SK-N-SH (cell line): ENCODE measurements at regions not wholly inside any gene's neighbourhood (a gene's known extent, or its start where the extent isn't known, plus 50 kb on each side); places are given as distances from the start of the nearest gene placed in this dataset.

Source experiments
- CTCF ChIA-PET: fragments of 300-600, 350-600 bp; formaldehyde crosslinking; extraction: SDS; loops from one replicate; lab custom pipeline; 2021; lab: Yijun Ruan, JAX
- POLR2A ChIA-PET: fragments of 350-600 bp; sonication (Branson Sonifier 250); formaldehyde crosslinking; extraction: SDS; loops from one replicate; lab custom pipeline; 2020; ENCODE audit warnings: antibody characterized with exemption, inconsistent platforms; lab: Yijun Ruan, JAX
- DNase-seq: peaks from one replicate; pipeline ENCODE4 v3.0.0; 2012
- H2AFZ ChIP-seq: fragments of 200-600 bp; sonication (generic); 2 replicates; pipeline ENCODE4 v1.8.1; 2016; ENCODE audit warnings: antibody characterized with exemption, mild to moderate bottlenecking, low read depth
- H3F3A ChIP-seq: fragments of 200-600 bp; sonication (generic); replicated peaks from 2 replicates; pipeline ENCODE3; 2016; ENCODE audit warnings: antibody characterized with exemption, mild to moderate bottlenecking; ENCODE audit not compliant: insufficient read depth
- H3K27ac ChIP-seq, 2 experiments: fragments of 200-500 bp in 1 of 2; fragments of 200-600 bp in 1 of 2; sonication (Bioruptor generic) in 1 of 2; sonication (generic), shearing (Covaris generic) in 1 of 2; 2 replicates each; pipeline versions ENCODE4 v1.5.1 to v1.6.1; 2014 to 2016; ENCODE audit warnings: low read depth in 2 of 2, inconsistent platforms in 1 of 2, low read length in 1 of 2, mild to moderate bottlenecking in 1 of 2, mixed read lengths in 1 of 2
- H3K27me3 ChIP-seq: fragments of 200-600 bp; sonication (generic), shearing (Covaris generic); 2 replicates; pipeline ENCODE4 v1.6.1; 2016; ENCODE audit warnings: mixed run types; ENCODE audit not compliant: insufficient read depth
- H3K36me3 ChIP-seq, 2 experiments: fragments of 200-500 bp in 1 of 2; fragments of 200-600 bp in 1 of 2; sonication (Bioruptor generic) in 1 of 2; sonication (generic) in 1 of 2; replicated peaks in 1 of 2; 2 replicates each; pipeline versions ENCODE3 to v1.5.1; 2014 to 2016; ENCODE audit warnings: low read length in 1 of 2, mild to moderate bottlenecking in 1 of 2; ENCODE audit not compliant: insufficient read depth in 2 of 2, control insufficient read depth in 1 of 2
- H3K4me1 ChIP-seq, 2 experiments: fragments of 200-500 bp in 1 of 2; fragments of 200-600 bp in 1 of 2; sonication (Bioruptor generic) in 1 of 2; sonication (generic), shearing (Covaris generic) in 1 of 2; 2 replicates each; pipeline versions ENCODE4 v1.5.1 to v1.6.1; 2014 to 2016; ENCODE audit warnings: low read depth in 1 of 2, low read length in 1 of 2, mixed run types in 1 of 2; ENCODE audit not compliant: insufficient read depth in 2 of 2, control insufficient read depth in 1 of 2
- H3K4me2 ChIP-seq: fragments of 200-600 bp; sonication (generic), shearing (Covaris generic); 2 replicates; pipeline ENCODE4 v1.6.1; 2017; ENCODE audit warnings: mixed run types
- H3K4me3 ChIP-seq, 2 experiments: fragments of 200-500 bp in 1 of 2; fragments of 200-600 bp in 1 of 2; sonication (Bioruptor generic) in 1 of 2; sonication (generic), shearing (Covaris generic) in 1 of 2; 2 replicates each; pipeline versions ENCODE4 v1.5.1 to v1.8.1; 2014 to 2016; ENCODE audit warnings: low read depth in 2 of 2, inconsistent platforms in 1 of 2, low read length in 1 of 2, mild to moderate bottlenecking in 1 of 2, mixed read lengths in 1 of 2, moderate library complexity in 1 of 2
- H3K79me2 ChIP-seq: fragments of 200-600 bp; sonication (generic); 2 replicates; pipeline ENCODE4 v1.8.1; 2017; ENCODE audit warnings: mild to moderate bottlenecking; ENCODE audit not compliant: insufficient read depth
- H3K9ac ChIP-seq: fragments of 200-600 bp; sonication (generic); 2 replicates; pipeline ENCODE4 v1.6.1; 2017; ENCODE audit warnings: mixed run types
- H3K9me2 ChIP-seq: fragments of 200-600 bp; sonication (generic); 2 replicates; pipeline ENCODE4 v1.6.1; 2017; ENCODE audit warnings: mixed run types
- H3K9me3 ChIP-seq: fragments of 200-600 bp; sonication (generic); 2 replicates; pipeline ENCODE4 v1.6.1; 2017; ENCODE audit warnings: mixed run types, mild to moderate bottlenecking, moderate library complexity
- H4K20me1 ChIP-seq: fragments of 200-600 bp; sonication (generic); 2 replicates; pipeline ENCODE4 v1.6.1; 2017; ENCODE audit warnings: mild to moderate bottlenecking, mixed run types; ENCODE audit not compliant: insufficient read depth
- GABPA ChIP-seq: IDR thresholded peaks from 2 replicates; pipeline ENCODE4 v1.4.0; 2012; ENCODE audit warnings: low read depth, mild to moderate bottlenecking
- RCOR1 ChIP-seq: fragments of 150-350 bp; IDR thresholded peaks from 2 replicates; pipeline ENCODE4 v1.6.1; 2017; ENCODE audit warnings: antibody characterized with exemption, low read length
- RXRA ChIP-seq: IDR thresholded peaks from 2 replicates; pipeline ENCODE4 v1.4.0; 2012; ENCODE audit warnings: low read depth, mild to moderate bottlenecking, borderline replicate concordance
- SIN3A ChIP-seq: IDR thresholded peaks from 2 replicates; pipeline ENCODE4 v1.6.1; 2012; ENCODE audit warnings: low read depth, mild to moderate bottlenecking, low read length, moderate library complexity, borderline replicate concordance
- WGBS: methylation state at CpG from one replicate; pipeline ENCODE4 v1.1.6; 2017; ENCODE audit warnings: low lambda C conversion rate; 5-methylcytosine and 5-hydroxymethylcytosine counted together
- TF ChIP-seq, protein P1 (sequence below): IDR thresholded peaks from 2 replicates; pipeline ENCODE4 v1.4.0; 2012; ENCODE audit warnings: low read depth, borderline replicate concordance
- TF ChIP-seq, protein P2 (sequence below): IDR thresholded peaks from 2 replicates; pipeline ENCODE4; 2012
- TF ChIP-seq, protein P3 (sequence below): IDR thresholded peaks from 2 replicates; pipeline ENCODE4 v1.6.1; 2012; ENCODE audit warnings: mild to moderate bottlenecking, low read depth, low read length, moderate library complexity

DNA sequence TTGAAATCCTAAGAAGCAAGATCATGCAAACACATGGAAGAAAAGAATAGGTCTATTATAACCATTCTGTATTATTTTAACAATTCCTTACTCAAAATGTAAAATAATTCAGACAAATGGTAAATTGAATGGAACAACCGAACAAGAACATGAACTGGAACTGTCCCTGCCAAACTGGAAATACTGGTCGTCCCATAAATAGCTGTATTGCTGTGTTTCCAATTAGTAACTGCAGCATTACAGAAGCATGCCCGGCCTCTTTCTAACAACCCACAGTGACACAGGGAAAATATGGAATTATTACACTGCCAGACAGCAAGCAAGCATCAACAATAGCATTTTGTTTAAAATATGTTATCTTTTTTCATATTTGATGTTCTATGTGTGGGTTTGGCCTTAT, 1138.5 kb upstream of the PHF14 start:
- WGBS, result 18% methylated on average over 3 of the region's 3 CpGs
- CTCF ChIA-PET, result interaction anchor here (0.7 kb wide), 1 partner anchor 38 kb away, joined by 4 read pairs; no protein-coding TSS in a partner anchor
- Histone ChIP-seq H3K9ac (no peak overlapping the region), H3K36me3 (no peaks in the 10 kb centered on the region), H3K9me2 (0 out of 2 replicates have a peak, but pooled peaks cover 4% of the 10 kb centered on the region), H3F3A (no peaks in the 10 kb centered on the region), H3K4me1 (no peaks in the 10 kb centered on the region), H3K4me3 (no peak overlapping the region), H3K4me2 (no peak overlapping the region), H4K20me1 (no peaks in the 10 kb centered on the region), H3K27me3 (no peaks in the 10 kb centered on the region), H3K27ac (no peak overlapping the region), H3K9me3 (peaks cover 10% of the 10 kb centered on the region; the same call in 1 of the 2 replicates), H3K79me2 (no peaks in the 10 kb centered on the region), H2AFZ (no peak overlapping the region)
- DNase-seq, result no peak
- POLR2A ChIA-PET, result no interaction called here
- TF ChIP-seq, protein P1, sequence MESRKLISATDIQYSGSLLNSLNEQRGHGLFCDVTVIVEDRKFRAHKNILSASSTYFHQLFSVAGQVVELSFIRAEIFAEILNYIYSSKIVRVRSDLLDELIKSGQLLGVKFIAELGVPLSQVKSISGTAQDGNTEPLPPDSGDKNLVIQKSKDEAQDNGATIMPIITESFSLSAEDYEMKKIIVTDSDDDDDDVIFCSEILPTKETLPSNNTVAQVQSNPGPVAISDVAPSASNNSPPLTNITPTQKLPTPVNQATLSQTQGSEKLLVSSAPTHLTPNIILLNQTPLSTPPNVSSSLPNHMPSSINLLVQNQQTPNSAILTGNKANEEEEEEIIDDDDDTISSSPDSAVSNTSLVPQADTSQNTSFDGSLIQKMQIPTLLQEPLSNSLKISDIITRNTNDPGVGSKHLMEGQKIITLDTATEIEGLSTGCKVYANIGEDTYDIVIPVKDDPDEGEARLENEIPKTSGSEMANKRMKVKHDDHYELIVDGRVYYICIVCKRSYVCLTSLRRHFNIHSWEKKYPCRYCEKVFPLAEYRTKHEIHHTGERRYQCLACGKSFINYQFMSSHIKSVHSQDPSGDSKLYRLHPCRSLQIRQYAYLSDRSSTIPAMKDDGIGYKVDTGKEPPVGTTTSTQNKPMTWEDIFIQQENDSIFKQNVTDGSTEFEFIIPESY, result no peak
- no peak for TF ChIP-seq RXRA
- TF ChIP-seq GABPA, result no peak

DNA sequence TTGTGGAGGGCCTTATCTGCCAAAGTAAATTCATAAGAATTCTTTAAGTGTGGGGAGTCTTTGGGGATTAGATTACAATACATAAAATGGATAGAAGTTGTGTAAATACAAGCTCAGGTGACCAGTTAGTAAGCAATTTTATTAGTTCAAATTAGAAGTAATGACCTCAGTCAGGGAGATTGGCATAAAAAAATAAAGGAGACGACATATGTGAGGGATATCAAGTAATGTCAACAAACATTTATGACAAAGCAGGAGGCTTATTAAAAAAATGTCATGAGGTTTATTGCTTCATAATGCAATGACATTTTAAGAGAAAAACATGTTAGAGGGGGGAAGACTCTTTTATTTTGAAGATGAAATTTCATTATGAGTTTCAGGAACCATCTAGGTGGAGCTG, 1137.0 kb upstream of the PHF14 start:
- Histone ChIP-seq H4K20me1 (no peaks in the 10 kb centered on the region), H3K36me3 (no peaks in the 10 kb centered on the region), H3K9me3 (peaks cover 10% of the 10 kb centered on the region; the same call in 1 of the 2 replicates), H3K79me2 (no peaks in the 10 kb centered on the region), H3K27me3 (no peaks in the 10 kb centered on the region), H3K4me3 (no peak overlapping the region), H3K9me2 (0 out of 2 replicates have a peak, but pooled peaks cover 4% of the 10 kb centered on the region), H3F3A (no peaks in the 10 kb centered on the region), H3K9ac (no peak overlapping the region), H3K4me2 (no peak overlapping the region), H2AFZ (no peak overlapping the region), H3K27ac (no peak overlapping the region), H3K4me1 (no peaks in the 10 kb centered on the region)
- ChIA-PET CTCF (interaction anchor here (0.6 kb wide), 1 partner anchor 16 kb away, joined by 3 read pairs; no protein-coding TSS in a partner anchor), POLR2A (no interaction called here)
- TF ChIP-seq, protein P2, sequence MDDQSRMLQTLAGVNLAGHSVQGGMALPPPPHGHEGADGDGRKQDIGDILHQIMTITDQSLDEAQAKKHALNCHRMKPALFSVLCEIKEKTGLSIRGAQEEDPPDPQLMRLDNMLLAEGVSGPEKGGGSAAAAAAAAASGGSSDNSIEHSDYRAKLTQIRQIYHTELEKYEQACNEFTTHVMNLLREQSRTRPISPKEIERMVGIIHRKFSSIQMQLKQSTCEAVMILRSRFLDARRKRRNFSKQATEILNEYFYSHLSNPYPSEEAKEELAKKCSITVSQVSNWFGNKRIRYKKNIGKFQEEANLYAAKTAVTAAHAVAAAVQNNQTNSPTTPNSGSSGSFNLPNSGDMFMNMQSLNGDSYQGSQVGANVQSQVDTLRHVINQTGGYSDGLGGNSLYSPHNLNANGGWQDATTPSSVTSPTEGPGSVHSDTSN, result no peak
- TF ChIP-seq, protein P3, sequence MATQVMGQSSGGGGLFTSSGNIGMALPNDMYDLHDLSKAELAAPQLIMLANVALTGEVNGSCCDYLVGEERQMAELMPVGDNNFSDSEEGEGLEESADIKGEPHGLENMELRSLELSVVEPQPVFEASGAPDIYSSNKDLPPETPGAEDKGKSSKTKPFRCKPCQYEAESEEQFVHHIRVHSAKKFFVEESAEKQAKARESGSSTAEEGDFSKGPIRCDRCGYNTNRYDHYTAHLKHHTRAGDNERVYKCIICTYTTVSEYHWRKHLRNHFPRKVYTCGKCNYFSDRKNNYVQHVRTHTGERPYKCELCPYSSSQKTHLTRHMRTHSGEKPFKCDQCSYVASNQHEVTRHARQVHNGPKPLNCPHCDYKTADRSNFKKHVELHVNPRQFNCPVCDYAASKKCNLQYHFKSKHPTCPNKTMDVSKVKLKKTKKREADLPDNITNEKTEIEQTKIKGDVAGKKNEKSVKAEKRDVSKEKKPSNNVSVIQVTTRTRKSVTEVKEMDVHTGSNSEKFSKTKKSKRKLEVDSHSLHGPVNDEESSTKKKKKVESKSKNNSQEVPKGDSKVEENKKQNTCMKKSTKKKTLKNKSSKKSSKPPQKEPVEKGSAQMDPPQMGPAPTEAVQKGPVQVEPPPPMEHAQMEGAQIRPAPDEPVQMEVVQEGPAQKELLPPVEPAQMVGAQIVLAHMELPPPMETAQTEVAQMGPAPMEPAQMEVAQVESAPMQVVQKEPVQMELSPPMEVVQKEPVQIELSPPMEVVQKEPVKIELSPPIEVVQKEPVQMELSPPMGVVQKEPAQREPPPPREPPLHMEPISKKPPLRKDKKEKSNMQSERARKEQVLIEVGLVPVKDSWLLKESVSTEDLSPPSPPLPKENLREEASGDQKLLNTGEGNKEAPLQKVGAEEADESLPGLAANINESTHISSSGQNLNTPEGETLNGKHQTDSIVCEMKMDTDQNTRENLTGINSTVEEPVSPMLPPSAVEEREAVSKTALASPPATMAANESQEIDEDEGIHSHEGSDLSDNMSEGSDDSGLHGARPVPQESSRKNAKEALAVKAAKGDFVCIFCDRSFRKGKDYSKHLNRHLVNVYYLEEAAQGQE, result no peak
- TF ChIP-seq SIN3A (no peak), RCOR1 (no peak)
- DNase-seq, result no peak
- WGBS, result 2% methylated on average over 1 of the region's 1 CpG
